ENCODE measurements at regions not wholly inside any gene's neighbourhood (a gene's known extent, or its start where the extent isn't known, plus 50 kb on each side); places are given as distances from the start of the nearest gene placed in this dataset.
A peak's percentile ranks its signal among the peaks of the same experiment; 100 is the strongest.

DNA sequence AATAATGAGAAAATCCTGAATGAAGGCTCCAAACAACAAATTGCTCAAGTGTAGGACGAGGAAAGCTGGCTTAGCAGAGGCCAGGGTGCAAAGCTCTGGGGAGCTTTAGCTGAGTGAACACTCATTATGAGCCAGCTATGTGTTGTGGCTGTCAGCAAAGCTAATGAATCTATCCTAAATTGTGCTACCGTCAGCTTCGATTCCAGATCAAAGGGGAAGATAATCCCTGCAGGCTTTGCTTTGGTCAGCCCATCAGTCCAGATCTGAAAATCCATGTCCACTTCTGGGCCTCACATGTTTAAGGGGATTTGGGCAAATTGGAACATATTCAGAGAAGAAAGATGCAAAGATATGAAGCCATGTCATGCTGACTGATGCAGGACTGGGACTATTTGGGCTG lies 180.9 kb upstream of the ZBED5 start:
- no peak for DNase-seq

DNA sequence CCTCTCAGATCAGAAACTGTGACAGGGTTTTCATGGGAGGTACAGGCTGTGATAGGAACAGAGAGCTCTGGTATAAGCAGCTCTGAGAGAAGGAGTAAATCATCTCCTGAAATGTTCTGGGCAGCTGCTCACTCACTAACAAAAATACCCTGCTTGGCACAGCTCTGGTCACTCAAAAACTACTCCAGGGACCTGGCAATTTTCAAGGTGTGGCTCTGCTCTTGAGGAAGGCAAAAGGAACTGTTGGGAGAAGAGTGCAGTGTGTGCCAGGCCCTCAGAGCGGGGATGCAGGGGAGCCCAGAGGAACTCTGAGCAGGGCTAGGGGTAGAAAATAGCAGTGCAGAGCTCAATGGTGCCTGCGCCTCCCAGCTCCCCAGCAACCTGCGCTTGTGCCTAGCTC lies 180.5 kb upstream of the ZBED5 start:
- DNase-seq, result no peak

DNA sequence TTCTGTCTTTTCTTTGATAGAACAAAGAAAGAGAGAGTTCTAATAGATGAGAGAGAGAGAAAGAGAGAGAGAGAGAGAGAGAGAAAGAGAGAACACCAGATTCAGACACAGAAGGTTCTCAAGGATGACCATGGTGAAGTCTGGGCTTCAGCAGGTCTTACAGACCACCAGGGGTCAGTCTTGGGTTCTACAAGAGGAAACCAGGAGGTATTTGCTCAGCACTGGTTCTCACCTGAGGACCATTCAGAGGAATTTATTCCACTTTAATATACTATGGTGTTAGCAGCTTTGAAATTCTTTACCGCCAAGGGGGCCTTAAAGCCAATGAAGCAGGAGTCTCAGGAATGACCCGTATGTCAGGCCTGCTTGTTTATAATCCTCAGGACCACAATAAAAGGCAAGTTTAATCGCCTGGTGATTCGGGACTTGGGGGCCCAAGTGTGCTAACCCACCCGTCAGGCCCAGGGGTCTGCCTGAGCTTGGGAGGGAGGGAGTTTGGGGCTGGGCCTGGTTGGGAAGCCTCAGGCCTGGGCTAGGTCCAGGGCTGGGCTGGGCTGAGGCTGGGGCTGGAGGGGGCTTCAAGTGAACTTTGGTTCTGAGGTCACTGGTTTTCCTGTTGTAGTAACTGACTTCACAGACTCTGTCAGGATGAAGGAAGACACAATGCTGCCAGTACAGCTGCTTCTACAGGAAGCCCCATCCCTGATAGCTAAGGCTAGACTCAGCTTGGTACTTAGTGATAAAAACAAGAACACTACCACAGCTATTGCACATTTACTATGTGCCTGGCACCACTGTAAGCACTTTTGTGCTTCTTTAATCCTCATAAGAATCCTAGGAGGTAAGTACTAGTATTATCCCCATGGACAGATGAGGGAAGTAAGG lies 179.2 kb upstream of the ZBED5 start:
- peak; percentile 38 to 44 for DNase-seq

DNA sequence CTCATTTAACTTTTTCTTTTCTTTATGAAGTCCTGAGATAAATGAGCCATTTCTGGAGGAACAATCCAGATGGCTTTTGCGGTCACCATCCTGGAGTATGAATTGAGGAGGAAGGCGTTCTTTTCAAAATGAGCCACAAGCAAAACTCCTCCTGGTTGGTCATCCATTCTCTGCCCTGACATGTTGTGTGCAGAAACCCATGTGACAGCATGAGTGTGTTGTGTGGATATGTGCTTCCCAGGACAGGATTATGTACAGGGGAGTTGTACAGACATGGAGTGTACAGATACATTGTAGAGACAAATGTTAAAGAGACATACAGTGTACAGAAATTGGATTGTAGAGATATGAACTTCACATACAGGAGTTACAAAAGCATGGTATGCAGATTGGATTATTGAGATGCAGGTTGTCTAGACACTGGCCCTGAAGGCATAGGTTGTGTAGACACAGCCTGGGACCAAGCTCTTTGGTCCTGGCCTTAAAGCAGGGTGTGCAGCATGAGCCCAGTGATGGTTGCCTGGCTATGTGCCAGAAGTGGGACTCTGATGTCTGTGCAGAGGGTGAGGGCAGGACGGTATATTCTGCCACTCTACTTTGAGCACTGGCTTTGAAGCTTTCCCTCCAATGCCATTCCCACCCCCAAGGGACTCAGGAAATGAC lies 178.5 kb upstream of the ZBED5 start:
- DNase-seq, result no peak

DNA sequence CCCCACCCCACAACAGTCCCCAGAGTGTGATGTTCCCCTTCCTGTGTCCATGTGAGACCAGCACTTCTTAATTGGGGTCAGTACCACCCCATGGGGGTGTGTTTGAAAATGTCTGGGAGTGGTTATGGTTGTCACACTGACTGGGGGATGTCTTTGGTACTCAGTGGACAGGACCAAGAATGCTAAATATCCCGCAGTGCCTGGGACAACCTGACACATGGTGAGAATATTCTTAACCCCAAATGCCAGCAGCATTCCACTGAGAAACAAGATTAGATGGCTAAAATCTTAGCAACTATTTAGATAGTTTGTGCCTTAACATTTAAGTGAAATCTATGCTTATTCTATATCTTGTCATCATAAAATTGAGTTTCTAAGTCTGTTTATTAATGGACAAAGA lies 177.5 kb upstream of the ZBED5 start:
- DNase-seq, result no peak

DNA sequence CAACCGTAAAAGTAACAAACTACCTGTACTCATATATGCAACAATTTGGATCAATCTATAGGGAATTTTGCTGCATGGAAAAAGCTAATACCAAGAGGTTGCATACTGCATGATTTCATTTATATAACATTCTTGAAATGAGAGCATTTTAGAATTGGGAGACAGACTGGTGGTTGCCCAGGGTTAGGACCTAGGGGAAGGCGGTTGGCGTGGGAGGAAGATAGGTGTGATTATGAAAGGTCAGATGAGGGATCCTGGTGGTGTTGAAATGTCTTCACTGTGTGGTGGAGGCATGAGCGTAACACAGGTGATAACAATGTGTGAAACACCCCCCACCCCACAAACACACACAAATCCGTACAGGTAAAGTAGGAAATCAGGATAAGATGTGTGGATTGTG lies 176.6 kb upstream of the ZBED5 start:
- DNase-seq, result no peak

DNA sequence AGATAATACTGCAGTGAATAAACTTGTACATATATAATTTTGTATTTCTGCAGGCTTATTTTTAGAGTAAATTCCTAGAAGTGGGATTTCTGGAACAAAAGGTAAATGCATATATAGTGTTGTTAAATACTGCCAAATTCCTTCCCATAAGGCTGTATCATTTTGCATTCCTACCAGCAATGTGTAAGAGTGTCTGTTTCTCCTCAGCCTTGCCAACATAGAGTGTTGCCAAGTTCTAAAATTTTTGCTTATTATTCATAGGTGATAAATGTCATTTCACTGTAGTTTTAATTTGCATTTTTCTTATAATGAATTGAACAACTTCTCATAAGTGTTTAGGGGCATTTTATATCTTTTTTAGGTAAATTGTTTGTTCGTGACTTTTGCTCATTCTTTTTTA lies 174.2 kb upstream of the ZBED5 start:
- no peak for DNase-seq

DNA sequence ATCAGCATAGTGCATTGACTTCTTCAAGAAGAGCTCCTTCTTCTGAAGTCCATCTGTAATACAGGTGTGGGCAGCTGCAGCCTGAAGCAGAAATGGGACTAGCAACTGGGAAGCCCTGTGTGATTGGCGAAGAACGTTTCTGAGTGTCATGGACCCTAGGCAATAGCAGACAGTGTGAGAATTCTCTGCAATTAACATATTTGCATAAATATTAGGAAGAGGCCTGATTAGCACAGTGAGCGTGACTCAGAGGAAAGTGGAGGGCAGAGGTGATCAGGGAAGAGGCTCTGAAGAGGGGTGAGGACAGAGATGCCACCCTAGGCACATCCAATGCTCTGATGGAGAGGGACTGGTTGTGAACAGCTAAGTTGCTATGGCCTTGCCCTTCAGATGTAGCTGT lies 171.2 kb upstream of the ZBED5 start:
- DNase-seq, result no peak

DNA sequence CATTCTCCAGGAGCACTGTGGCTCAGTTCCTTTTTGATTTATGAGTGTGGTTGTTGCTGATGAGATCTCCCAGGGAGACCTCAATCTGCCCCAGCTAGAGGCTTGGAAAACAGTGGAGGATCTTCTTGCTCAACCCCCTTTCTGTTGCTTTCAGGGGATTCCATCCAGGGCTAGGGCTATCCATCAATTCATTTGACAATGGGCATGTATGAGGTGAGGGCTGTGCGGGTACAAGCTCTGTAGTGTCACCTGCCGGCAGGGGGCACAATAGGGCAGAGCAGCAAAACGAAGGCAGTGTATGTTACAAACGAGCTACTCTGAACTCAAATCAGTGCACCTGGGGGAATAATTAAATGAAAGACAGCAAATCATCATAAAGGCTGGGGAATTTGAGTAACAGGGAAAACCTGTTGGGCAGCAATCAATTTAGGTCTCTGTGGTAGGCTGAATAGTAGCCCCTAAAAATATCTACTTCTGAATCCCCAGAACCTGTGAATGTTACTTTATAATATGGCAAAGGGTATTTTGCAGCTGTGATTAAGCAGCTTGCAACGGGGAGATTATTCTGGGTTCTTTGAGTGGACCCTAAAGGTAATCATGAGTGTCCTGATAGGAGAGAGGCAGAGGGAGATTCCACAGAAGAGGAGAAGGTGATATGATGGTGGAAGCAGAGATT lies 170.3 kb upstream of the ZBED5 start:
- peak; percentile 70 to 77 for DNase-seq

DNA sequence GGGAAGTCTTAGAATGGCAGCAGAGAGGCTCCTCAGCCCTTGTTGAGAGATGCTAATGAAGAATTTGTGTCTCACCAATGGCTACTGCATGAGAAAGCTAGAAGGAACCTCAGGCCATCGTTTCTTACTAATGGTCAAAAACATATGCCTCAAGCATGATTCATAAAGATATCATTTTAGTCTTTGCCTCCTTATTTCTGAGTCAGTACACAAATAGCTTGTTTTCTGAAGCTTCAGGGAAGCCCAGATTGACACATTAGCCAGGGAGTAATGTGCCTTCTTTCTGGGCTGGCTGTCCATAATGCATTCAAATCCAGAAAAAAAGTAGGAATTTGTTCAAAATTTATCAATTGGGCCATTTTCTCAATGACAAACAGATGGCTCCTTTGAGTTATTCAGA lies 169.4 kb upstream of the ZBED5 start:
- DNase-seq, result no peak

DNA sequence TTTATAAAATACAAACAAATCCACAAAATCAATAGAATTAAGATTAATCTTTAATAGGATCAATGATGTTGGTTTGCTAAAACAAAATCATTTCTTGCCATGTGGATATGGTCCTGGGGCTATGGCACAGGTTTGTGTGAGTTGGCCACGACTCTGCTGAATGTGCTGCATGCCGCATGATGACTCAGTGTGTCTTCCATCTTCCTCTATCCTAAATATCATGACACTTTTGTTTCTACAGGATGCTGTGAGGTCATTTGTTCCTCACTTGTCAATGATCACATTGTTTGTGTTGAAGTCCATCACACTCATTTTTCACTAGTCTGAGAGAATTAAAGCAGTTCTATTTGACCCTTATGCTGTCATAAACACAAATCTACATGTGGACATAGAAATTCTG lies 167.2 kb upstream of the ZBED5 start:
- DNase-seq, result no peak

DNA sequence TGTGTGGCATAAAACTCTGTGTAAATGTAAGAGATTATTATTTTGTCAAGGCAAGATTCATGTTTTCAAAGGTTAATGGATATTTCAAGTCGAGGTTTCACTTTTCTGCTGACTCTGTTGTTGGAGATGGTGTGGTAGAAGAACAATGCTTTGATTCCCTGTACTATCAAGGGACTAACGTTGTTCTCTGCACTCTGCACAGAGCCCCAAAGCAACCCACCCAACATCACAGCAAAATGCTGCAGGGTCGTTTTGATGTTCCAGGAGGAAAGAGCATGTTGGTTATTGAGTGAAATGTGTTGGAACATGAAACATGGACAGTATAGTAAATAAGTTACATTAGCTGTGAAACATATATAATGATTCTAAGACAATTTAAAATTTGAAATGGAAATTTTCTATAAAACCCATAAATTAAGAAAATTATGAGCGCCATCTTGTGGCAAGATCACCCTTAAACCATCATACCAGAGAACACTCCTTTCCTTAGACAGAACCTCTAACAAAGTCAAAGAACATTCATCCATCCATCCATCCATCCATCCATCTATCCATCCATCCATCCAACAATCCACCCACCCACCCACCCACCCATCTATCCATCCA lies 164.4 kb upstream of the ZBED5 start:
- peak in 1 of 2 donors; percentile 33 for DNase-seq

DNA sequence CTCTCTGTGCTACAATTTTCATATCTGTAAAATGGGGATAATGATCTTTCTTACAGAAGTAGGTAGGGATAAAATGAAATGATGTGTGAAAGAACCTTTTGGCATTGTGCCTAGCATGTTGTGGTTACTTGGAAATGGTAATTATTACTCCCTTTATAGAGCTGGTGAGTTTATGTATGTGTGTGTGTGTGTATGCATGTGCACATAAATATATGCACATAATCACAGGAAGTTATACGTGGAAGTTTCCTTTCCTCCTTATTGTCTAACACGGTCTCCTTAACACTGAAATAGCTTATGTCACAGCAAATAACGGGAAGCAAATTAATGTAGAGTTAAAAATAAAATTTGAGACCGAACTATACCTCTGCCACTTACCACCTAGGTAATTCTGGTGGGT lies 163.7 kb upstream of the ZBED5 start:
- no peak for DNase-seq

DNA sequence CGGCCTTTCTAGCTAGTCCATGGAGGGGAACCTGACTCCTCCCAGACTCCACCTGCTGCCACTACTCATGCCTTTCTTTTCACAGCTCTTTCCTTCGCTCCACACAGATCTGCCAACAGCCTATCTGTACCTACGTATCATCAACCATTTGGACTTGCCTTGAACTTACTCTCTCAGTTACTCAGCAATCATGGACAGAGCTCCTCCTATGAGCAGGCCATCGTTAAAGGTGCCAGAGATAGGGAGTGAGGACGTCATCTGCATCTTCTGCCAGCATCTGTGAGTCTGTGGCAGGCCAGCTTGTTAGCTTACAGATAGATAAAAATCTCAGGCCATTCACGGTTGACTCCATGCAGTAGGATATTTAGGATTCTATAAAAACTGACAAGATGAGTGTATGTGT lies 162.9 kb upstream of the ZBED5 start:
- DNase-seq, result no peak

DNA sequence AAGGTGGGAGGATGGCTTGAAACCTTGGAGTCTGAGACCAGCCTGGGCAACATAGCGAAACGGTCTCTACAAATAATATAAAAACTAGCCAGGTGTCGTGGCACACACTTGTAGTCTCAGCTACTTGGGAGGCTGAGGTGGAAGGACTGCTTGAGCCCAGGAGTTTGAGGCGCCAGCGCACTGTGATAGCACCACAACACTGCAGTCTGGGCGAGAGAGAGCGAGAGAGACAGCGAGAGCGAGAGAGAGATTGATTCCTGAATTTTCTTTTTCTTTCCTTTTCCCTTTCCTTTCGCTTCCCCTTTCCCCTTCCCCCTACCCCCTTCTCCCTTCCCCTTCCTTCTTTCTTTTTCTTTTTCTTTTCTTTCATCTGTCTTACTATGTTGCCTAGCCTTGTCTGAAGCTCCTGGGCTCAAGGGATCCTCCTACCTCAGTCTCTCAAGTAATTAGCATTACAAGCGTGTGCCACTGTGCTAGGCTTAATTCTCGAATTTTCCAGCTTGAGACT lies 162.4 kb upstream of the ZBED5 start:
- no peak for DNase-seq

DNA sequence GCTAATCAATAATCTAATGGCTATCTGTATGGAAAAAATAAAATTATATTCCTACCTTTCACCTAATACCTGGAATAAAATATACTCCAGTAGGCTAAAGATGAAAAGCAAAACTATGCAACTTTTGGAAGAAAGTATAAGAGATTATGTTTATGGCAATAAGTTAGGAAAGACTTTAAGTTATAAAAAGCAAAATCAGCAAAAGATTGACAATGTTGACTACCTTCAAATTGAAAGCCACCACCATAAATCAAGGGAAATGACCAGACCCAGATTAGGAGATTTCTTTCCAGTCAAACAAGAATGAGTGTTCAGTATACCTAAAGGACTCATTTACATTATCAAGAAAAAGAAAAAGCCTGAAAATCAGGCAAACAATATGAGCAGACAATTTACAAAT lies 159.1 kb upstream of the ZBED5 start:
- DNase-seq, result no peak

DNA sequence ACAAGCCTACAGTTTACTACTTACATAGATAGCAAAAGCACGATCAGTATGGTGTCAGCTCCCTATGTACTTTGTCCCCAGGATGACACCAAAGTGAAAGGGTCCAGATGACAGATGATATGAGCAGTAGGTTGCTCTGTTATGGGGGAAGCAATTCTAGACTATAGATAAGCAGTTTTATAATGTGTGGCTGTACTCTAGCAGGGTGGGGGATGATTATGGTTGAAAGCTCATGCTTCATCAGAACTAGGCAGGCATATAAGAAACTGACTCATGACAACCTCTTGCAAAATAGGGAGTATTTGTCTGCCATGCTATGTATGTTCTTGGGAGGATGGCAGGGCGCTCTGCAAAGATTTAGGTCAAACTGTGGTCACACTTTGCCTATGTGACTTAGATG lies 158.2 kb upstream of the ZBED5 start:
- DNase-seq, result no peak

DNA sequence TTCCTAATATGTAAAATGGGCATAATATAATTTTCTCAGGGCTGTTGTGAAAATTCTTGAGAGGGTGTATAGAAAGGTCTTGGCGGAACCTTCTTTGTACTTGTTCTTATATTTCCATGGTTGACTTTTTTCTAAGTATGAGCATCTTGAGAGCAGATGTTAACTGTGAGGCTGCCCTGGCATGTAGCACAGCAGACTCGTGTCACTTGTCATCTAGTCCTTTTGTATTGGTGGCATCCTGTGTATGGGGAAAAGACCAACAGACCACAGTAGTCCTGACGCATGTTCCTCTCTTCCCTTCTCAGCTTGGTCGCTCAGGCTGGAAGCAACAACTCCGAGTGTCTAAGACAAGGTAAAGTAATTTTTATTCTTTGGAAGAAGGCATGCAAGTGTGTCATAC lies 153.8 kb upstream of the ZBED5 start:
- DNase-seq, result no peak

DNA sequence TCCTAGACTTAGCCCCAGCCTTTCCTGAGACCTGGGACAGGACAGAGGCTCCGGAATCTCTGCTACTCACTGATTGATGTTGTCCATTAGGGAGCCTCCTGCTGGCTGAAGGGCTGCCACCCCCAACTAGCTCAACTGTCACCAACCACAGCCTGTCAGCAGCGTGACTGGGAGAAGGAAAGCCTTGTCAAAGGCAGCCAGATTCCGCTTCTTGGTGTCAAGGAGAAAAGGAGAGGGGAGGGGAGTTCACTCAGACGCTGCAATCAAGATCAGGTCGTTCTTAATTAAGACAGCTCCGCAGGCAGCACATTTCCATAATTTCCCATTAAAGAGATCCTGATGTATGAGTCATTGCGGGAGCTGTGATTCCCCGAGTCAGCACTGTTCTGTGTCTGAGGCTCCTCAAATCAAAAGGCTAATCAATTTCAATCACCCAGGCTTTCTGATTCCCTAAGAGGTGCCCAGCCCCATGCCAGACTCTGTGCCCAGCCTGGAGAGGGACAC lies 152.8 kb upstream of the ZBED5 start:
- no peak for DNase-seq

DNA sequence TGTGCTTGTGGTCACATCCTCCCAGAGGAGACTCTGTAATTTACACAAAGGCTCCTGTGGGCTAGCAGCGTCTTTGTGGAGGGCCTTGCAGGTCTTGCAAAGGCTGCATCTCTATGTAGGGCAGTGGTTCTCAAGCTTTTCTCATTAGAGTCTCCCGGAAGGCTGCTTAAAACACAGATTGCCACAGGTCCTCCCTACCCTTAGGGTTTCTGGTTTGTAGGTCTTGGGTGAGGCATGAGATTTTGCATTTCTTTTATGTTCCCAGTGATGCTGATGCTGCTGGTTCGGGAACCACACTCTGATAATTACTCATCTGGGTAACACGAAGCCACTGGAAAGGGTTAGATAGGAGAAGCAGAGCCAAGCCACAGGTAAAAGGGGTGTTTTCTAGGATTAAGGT lies 151.3 kb upstream of the ZBED5 start:
- no peak for DNase-seq

DNA sequence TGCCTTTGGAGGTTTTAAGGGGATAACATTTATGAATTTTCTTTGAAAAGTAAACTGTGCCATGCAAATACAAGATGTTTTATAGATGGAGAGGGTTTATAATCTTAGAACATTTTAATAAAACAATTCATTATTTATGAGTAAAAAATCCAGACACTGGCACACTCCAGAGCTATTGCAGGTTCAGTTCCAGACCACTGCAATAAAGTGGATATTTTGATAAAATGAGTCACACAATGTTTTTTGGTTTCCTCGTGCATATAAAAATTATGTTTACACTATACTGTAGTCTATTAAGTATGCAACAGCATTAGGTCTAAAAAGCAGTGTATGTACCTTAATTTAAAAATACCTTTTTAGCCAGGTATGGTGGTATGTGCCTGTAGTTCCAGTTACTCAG lies 146.2 kb upstream of the ZBED5 start:
- no peak for DNase-seq

DNA sequence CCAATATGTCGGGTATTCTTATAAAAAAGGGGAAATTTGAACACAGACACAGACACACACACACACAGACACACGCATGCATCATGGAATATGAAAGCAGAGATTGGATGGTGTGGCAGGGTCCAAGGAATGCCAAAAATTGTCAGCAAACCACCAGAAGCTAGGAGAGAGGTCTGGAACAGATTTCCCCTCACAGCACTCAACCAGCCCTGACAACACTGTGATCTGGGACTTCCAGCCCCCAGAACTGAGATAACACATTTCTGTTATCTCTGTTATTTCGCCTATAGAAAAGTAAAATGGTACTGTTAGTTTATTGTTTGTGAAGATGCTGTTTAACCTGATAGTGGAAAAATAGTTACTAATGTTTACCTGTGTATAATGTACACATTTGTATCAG lies 145.4 kb upstream of the ZBED5 start:
- DNase-seq, result no peak

DNA sequence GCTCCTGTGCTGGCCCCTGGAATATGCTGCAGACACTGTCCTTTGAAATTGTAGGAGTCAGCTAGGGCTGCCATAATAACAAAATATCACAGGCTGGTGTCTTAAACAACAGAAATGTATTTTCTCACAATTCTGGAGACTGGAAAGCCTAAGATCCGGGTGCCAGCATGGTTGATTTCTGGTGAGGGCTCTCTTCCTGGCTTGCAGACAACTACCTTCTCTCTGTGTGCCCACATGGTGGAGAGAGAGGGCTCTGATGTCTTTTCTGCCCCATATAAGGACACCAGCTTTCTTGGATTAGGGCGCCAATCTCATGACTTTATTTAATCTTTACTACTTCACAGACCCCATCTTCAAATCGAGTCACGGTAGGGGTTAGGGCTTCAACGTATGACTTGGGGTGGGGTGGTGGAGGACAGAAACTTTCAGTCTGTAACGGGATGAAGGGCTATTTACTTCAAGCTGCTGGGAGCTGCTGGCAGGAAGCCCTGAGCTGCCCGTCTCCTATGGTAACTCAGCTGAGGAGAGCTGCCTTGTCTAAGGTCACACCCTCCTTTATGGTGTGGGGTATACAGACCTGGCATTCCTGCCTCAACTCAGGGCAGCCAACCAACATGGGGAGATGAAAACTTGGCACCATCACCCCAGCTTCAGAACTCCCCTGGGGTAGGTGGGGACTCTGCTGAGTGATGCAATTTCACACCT lies 142.9 kb upstream of the ZBED5 start:
- DNase-seq, result no peak
